ENCODE measurements at regions not wholly inside any gene's neighbourhood (a gene's known extent, or its start where the extent isn't known, plus 50 kb on each side); places are given as distances from the start of the nearest gene placed in this dataset.

- Histone ChIP-seq H3K4me1 (ENCODE audit: insufficient read depth, low read length, poor library complexity, severe bottlenecking) (peaks cover 17% of the 10 kb centered on the region), H3K36me3 (ENCODE audit: insufficient read depth, low read length) (no peaks in the 10 kb centered on the region), H2AFZ (ENCODE audit: low read length) (peak overlapping the region; percentile 86), H3K4me3 (ENCODE audit: low read depth, low read length, poor library complexity, severe bottlenecking) (peak overlapping the region; percentile 90), H3K9me2 (ENCODE audit: insufficient read depth, low read length) (no peaks in the 10 kb centered on the region), H3K4me2 (ENCODE audit: low read length) (peak overlapping the region; percentile 61), H3K9me3 (ENCODE audit: low read length) (no peaks in the 10 kb centered on the region), H3K79me2 (ENCODE audit: insufficient read depth, low read depth, low read length) (peaks cover 9% of the 10 kb centered on the region; the same call in 1 of the 2 replicates), H3K27ac (ENCODE audit: low read depth, low read length, poor library complexity, severe bottlenecking) (peak overlapping the region; percentile 67), H4K20me1 (ENCODE audit: insufficient read depth, low read length) (no peaks in the 10 kb centered on the region)
- CTCF ChIA-PET (ENCODE audit: unreplicated experiment), result no interaction called here
- DNase-seq (ENCODE audit: low spot score), result no peak
- TF ChIP-seq EZH2phosphoT487 (IDR thresholded peaks at IDR 0.05; ENCODE audit: borderline replicate concordance, low read depth, low read length) (no peak), CTCF (conservative IDR thresholded peaks at IDR 0.05; ENCODE audit: low read length) (no peak)
- BruUV-seq (replicated peaks), result TSS peak; percentile 95
- intact Hi-C loops (cut with micrococcal nuclease; ENCODE audit: unreplicated experiment), result no loop called here
- POLR2A ChIA-PET, result interaction anchor here (1.1 kb wide), 1 partner anchor 12 kb away, joined by 4 read pairs; no protein-coding TSS in a partner anchor
Observed at GRCh38 chr2:61763605-61764034, 90.2 kb downstream of the FAM161A start.

GRCh38 chr2:61762292-61762691 lies 91.6 kb downstream of the FAM161A start:
- H3K79me2 ChIP-seq (ENCODE audit: insufficient read depth, low read depth, low read length), result peaks cover 9% of the 10 kb centered on the region; the same call in 1 of the 2 replicates
- CTCF ChIA-PET (ENCODE audit: unreplicated experiment), result no interaction called here
- TF ChIP-seq CTCF (conservative IDR thresholded peaks at IDR 0.05; ENCODE audit: low read length) (no peak), EZH2phosphoT487 (IDR thresholded peaks at IDR 0.05; ENCODE audit: borderline replicate concordance, low read depth, low read length) (no peak)
- peak; percentile 15 for DNase-seq (ENCODE audit: low spot score)
- POLR2A ChIA-PET, result interaction anchor here (0.7 kb wide), 2 partner anchors 109 to 572 kb away, joined by 3 to 6 read pairs; no protein-coding TSS in a partner anchor
- H2AFZ ChIP-seq (ENCODE audit: low read length), result no peak overlapping the region
- BruUV-seq (replicated peaks), result no TSS peak
- H3K4me2 ChIP-seq (ENCODE audit: low read length), result peak overlapping the region; percentile 61; the same call in 1 of the 2 replicates
- H4K20me1 ChIP-seq (ENCODE audit: insufficient read depth, low read length), result no peaks in the 10 kb centered on the region
- H3K9me2 ChIP-seq (ENCODE audit: insufficient read depth, low read length), result no peaks in the 10 kb centered on the region
- no peaks in the 10 kb centered on the region for H3K36me3 ChIP-seq (ENCODE audit: insufficient read depth, low read length)
- no peaks in the 10 kb centered on the region for H3K9me3 ChIP-seq (ENCODE audit: low read length)
- peaks cover 17% of the 10 kb centered on the region for H3K4me1 ChIP-seq (ENCODE audit: insufficient read depth, low read length, poor library complexity, severe bottlenecking)
- H3K4me3 ChIP-seq (ENCODE audit: low read depth, low read length, poor library complexity, severe bottlenecking), result peak overlapping the region; percentile 90
- no peak overlapping the region for H3K27ac ChIP-seq (ENCODE audit: low read depth, low read length, poor library complexity, severe bottlenecking)
- intact Hi-C loops (cut with micrococcal nuclease; ENCODE audit: unreplicated experiment), result no loop called here

- intact Hi-C loops (cut with micrococcal nuclease; ENCODE audit: unreplicated experiment), result no loop called here
- H3K4me1 ChIP-seq (ENCODE audit: insufficient read depth, low read length, poor library complexity, severe bottlenecking), result peaks cover 16% of the 10 kb centered on the region
- H3K27ac ChIP-seq (ENCODE audit: low read depth, low read length, poor library complexity, severe bottlenecking), result no peak overlapping the region
- ChIA-PET POLR2A (no interaction called here), CTCF (ENCODE audit: unreplicated experiment) (no interaction called here)
- H3K4me2 ChIP-seq (ENCODE audit: low read length), result no peak overlapping the region
- no peak for DNase-seq (ENCODE audit: low spot score)
- H2AFZ ChIP-seq (ENCODE audit: low read length), result no peak overlapping the region
- H3K79me2 ChIP-seq (ENCODE audit: insufficient read depth, low read depth, low read length), result peaks cover 9% of the 10 kb centered on the region; the same call in 1 of the 2 replicates
- H3K9me3 ChIP-seq (ENCODE audit: low read length), result no peaks in the 10 kb centered on the region
- H3K4me3 ChIP-seq (ENCODE audit: low read depth, low read length, poor library complexity, severe bottlenecking), result no peak overlapping the region
- no peaks in the 10 kb centered on the region for H3K36me3 ChIP-seq (ENCODE audit: insufficient read depth, low read length)
- no TSS peak for BruUV-seq (replicated peaks)
- H3K9me2 ChIP-seq (ENCODE audit: insufficient read depth, low read length), result no peaks in the 10 kb centered on the region
- H4K20me1 ChIP-seq (ENCODE audit: insufficient read depth, low read length), result no peaks in the 10 kb centered on the region
- no peak for TF ChIP-seq CTCF (conservative IDR thresholded peaks at IDR 0.05; ENCODE audit: low read length)
- TF ChIP-seq EZH2phosphoT487 (IDR thresholded peaks at IDR 0.05; ENCODE audit: borderline replicate concordance, low read depth, low read length), result no peak
Observed at GRCh38 chr2:61759718-61760117, 94.1 kb downstream of the FAM161A start.
